ENCODE measurements at regions not wholly inside any gene's neighbourhood (a gene's known extent, or its start where the extent isn't known, plus 50 kb on each side); places are given as distances from the start of the nearest gene placed in this dataset.

DNA sequence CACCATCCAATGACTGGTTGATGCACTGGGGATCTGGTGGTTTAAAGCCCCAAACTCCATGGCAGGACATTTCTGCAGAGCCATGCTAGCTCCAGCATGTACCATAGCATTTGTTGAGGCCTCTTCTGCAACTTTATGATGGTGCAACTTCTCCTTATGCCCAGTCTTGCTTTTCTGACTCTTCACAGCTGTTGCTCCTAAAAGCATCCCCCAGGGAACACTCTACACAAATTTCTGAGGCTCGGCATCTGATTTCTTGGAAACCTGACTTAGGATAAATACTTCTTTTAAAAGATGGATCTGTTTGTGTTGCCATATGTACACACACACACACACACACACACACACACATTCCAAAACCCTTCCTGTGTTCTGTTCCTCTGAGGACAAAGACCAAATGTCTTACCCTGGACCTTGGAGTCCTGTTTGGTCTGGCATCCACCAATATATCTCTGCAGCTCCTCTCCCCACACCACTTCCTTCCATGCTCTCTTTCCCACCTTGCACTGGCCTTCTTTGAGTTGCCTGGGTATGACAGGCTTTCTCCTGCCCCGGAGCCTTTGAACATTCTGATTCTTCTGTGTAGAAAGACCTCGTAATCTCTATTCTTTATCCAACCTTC lies 388.5 kb upstream of the ZNF507 start:
- DNase-seq, result no peak

DNA sequence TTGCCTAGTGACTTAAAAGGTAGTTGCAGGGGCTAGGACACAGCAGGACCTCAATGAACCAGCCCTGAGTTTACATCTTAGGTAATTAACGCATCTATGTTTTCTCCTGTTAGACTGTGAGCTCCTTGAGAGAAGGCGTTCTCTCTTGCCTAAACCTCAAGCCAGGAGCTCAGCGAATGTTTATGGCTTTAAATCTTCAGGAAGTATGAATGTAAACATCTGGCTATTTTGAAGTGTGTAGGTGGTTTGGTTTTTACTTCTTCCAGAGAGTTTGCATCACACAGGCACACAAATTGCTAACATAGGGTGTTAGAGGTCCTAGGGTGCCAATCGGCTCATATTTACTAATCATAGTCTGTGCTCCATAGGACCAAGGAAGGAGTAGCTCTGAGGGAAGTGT lies 387.7 kb upstream of the ZNF507 start:
- DNase-seq, result no peak

DNA sequence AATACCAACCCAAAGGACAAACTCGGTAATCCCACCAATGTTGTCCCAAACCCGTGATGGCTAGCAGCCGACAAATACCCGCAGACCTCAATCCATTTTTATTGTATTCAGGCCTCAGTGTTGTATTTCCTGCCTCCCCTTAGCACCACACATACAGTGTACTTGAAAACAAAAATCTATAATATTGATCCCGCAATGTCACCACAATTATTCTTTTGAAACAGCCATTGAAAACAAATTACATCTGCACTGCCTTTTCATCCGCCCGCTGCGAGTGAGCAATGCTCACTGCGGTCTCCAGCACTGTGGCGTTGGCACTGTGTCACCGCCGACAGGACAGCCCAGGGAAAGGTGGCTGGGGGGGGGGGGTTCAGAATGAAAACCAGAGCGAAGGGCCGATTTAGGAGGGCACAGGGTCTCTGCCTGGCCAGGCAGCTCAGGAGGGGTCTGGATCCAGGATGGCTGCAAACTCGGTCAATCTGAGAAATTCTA lies 385.8 kb upstream of the ZNF507 start:
- no peak for DNase-seq

DNA sequence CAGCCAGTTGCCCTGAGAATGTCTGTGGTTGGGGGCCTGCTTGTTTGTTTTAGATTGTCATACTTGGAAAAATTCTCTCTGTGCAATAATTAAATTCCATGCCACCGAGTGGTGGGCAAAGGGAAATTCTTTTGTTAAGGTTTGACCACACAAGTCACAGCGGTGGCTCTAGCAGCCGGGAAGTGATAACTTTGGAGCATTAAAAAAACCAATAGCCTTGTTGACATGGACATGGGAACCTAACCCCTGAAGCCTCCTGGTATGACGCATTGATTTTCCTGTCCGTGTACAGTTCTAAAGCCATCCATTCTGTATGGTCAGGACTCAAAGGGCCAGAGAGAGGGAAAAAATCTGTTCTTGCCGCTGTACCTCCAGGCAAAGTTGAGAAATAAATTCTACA lies 384.9 kb upstream of the ZNF507 start:
- DNase-seq, result no peak

DNA sequence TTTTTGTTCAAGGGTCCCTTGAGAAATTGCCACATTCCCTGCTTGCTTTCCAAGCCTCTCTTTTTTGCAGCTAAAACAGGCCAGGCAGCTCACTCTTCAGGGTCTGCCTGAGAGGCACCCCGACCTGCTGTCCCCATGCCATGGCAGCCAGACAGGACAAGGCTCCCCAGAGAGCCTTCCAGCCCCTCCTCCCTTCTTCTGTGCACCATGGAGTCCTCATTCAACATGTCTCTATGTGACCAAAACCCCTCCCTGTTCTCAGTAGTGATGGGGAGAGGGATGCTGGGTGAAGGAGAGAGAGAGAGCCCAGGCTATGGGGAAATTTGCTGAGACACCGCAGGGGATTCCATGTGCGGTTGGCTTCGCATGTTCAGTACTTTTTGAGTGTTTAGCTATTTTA lies 384.2 kb upstream of the ZNF507 start:
- DNase-seq, result no peak

DNA sequence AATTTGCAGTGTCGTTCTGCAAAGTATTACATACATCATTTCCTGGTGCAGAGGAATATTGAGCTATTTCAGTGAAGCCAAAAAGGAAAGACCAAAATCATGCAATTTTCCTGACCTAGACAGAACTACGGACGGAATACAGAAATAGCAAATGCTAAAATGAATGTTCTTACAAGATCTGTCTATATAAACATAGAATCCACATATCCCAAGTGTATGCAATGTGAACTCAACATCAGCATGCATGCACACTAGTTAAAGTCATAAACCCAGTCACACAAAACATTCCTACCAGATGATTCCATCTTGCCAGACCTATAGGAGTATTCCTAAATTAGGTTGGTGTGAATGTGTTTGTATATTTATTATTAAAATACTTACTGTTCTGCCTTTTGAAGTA lies 383.7 kb upstream of the ZNF507 start:
- no peak for DNase-seq

DNA sequence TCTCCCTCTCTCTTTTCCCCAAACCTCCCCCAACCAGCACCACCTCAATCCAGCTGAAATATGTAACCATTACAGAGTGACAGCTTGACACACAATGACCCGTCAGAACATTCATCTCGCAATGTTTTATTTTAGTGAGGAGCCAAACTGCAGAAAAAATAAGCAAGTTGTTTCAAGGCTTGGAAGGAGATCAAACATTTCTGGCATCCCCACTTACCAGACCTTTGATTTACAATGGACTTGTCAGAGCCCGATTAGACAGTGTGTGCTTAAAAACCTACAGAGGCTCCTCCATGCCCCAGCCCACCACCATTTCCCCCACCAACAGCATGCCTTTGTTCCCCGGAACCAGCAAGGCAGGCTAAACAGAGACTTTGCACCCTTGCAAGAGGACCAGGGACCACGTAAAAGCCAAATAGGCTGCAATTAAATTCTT lies 382.8 kb upstream of the ZNF507 start:
- DNase-seq, result no peak

DNA sequence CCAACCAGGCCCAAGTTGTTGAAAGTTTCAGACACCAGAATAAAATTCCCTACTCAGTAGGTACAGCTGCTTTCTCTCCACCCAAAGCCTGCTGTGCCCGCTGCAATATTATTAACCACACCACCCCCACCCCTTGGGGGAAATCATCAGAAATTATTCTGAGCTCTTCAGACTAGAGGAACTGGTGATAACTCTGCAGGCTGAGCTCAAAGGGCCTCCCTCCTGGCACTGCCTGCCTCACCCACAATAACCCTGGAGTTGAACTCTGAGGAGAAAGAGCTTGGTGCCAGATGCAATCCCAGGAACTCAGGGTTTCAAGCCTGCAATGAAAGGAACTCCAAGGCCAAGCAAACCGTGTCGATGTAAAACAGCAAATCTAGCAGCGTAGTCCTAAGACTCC lies 381.7 kb upstream of the ZNF507 start:
- DNase-seq, result no peak

DNA sequence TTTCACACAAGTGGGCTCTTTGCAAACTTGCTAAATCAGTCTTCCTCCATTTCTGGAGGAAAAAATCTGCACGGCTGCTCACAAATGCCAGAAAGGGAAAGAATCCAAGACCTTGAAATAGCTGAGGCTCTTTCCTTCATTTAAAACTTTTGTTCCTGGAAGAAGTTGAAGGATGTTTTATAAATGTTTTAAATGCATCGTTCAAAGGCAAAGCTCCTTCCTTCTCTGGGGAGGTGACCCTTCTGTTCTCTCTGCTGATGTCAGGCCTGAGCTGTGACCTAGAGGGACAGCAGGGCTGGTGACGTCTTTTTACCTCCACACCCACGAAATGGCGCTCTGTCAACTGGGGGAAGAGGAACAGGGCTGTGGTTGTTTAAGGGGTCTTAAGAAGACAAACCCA lies 376.4 kb upstream of the ZNF507 start:
- DNase-seq, result no peak

DNA sequence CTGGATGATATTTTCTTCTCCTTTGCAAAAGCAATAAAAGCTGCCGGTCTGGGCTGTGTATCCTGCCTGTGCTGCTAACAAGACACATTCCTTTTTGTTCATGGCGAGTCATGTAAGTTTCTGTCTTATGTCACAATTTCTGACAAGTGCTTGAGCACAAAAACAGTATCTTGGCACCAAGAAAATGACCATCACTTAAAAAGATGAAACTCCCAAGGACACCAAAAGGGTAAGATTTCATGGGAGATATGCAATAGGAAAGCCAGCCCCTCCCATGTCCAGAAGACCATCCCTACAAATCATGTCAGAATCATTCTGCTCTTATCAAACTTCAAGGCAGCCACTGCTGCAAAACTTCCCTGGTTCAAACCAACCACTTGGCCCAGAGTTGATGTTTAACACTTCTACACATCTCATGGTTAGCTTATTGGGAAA lies 375.4 kb upstream of the ZNF507 start:
- no peak for DNase-seq

DNA sequence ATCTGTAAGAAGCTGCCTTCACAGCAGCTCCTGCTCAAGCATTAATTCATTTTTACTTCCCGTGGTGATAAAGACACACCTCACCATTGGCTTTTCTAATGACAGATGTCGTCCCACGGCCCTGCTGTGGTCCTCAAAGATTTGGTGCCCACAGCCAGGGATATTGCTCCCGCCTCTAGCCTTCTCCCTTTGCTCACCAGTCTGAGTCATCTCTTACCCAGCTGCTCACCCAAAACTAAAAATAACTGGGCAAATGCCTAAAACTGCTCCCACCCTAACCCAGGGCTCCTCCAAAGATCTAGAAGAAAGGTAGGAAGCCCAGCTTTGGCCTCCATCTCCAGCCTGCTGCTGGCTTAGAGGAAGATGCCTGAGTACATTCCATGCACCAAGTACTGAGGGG lies 371.1 kb upstream of the ZNF507 start:
- no peak for DNase-seq

DNA sequence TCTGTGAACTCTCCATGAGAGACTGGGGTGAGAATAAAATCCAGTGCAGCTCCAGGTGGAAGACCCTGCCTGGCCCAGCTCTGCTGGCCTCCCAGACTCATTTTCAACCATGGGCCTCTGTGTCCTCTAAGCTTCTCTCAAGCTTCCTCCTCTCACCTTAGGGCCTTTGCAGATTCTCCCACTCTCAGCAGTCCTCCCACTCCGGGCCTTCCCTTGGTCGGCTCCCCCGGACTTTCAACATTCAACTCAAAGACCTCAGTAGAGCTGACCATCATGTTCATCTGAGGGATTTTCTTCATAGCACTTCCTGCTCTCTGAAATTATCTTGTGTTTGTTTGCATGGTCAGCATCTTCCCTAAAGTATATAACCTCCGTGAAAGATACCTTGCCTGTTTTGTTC lies 370.5 kb upstream of the ZNF507 start:
- no peak for DNase-seq

DNA sequence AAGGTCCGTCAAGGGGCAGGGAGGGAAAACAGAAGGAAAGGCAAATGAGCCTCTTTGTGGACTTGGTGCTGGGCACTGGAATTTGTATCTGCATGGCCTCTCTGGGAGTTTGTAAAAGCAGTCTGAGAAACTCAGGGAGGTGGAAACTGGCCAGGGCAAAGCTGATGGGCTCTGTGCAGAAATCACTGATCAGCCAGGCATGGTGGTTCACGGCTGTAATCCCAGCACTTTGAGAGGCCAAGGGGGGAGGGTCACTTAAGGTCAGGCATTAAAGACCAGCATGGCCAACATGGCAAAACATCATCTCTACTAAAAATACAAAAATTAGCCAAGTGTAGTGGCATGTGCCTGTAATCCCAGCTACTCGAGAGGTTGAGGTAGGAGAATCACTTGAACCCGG lies 369.9 kb upstream of the ZNF507 start:
- DNase-seq, result no peak

DNA sequence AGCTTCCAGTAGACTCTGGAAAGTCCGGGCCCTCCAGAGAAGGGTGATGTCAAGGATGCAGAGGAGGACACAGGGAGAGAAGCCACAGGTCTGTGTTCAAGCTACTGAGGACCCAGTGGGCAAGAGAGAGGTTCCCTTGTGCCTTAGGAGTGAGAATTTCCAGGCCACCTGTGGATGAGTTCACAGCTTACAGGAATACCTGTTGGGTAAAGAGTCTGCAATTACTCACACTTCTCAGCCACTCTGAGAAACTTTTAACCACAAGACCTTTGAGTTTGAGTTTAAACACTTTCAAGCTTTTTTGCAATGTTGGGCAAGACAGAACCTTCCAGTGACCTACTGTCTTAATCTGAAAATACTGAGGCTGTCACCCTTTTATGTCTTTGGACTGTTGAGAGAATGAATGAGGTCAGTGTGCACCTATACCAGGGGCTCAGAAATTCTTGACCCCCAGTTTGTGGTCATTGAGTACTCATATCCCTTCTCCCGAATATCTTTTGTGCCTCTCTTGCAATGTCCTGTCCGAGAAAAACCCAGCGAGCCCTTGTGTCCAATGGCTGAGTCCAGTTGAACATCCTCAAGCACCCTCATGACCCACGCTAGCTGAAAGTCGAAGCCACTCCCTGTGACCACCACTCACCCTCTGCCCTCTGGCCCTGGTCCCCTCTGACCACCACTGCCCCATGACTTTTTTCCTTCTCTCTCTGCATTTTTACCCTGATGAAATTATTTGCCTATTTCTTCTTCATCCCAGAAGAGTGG lies 368.5 kb upstream of the ZNF507 start:
- no peak for DNase-seq

DNA sequence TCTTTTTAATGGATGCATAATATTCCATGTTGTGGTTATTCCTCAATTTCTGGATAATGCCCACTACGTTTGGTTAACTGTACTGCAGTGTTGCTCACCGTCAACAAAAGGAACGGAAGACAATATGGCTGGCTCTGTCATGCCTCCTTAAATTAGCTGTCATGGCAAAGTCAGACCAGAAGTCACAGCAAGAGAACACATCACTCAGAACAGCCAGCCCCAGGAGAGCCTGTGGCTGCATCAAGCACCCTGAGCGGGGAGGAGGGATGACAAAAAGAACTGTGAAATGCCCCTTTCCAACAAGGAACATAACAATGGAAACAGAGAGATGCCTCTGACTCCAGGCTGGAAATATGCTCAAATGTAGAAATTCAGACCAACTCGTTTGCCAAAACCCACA lies 366.0 kb upstream of the ZNF507 start:
- no peak for DNase-seq

DNA sequence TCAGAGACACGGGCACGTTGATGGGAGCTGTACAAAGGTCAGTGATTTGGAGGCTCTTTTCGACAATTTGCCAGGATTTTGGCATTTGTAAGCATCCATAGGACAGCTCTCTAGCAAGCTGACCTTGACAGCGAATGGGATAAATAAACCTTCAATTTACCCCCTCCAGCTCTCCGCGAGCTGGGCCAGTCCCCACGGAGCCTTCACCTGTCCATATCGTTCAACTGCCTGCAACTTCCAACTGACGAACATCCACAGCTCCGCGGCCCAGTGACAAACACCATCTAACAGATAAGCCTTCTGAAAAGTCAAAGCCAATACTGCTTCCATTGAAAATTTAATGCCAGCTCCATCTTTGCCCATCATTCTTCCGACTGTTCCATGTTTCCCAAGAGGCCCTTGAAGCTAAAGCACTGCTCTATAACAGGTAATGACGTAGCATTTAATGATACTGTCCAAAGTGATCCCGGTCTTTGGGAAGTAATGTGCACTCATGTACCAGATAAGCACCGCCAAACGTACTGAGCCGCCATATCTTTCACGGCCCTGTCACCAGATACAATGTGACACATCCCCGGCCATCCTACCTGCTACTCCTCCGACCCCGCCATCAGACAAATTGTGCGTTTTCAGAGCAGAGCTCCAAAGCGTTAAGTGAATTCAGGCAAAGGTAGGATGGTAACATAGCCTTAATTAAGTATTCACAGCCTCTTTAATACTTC lies 365.3 kb upstream of the ZNF507 start:
- no peak for DNase-seq

DNA sequence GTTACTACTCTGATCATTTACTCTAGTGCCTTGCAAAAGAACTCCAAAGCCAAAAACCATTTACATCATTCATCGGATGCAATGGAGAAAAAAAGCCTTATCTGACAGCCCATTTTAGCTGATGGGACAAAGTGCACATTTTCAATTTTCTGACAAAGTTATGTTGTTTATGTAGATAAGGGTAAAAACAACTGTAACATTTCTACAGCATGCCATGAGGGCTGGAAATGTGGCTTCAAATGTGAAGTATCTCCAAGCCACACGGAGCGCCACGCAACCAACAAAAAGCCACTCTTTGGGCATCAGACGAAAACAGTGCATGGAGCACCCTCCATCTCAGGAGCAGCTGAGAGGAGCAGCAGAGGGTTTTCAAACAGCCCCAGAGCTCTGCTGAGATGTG lies 364.6 kb upstream of the ZNF507 start:
- no peak for DNase-seq

DNA sequence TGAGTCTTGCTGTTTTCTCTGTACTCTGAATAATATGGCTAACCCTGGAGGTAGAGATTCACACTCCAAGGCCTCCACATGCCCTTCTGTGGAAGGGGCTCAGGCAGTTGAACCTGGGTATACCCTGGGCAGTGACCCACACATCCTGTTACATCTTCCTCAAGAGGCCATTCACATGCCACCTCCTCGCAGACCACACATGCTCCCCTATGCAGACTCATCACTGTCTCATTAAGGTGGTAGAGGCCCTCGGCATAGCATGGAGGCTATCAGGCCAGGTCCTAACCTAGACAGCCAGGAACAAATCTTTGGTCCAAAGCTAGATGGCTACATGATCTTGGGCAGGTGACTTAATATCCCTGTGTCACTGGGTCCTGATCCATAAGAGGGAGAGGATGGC lies 363.9 kb upstream of the ZNF507 start:
- DNase-seq, result no peak

DNA sequence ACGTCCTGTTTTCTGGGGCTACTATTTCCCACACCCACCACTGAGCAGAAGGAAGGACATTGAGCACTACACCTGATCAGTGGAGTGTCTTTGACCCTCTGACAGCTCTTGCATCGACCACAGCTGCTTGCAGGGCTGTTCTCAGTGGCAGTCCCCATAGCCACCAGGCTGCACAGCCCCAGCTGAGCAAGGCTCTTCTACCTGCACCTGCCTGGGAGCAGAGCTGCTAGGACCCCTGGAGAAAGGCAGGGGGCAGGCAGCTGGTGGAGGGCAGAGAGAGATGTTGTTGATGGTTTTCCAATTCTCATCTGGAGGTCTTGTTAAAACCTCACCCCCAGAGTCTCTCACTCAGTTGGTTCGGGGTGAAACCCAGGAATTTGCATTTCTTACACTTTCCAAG lies 361.8 kb upstream of the ZNF507 start:
- no peak for DNase-seq

DNA sequence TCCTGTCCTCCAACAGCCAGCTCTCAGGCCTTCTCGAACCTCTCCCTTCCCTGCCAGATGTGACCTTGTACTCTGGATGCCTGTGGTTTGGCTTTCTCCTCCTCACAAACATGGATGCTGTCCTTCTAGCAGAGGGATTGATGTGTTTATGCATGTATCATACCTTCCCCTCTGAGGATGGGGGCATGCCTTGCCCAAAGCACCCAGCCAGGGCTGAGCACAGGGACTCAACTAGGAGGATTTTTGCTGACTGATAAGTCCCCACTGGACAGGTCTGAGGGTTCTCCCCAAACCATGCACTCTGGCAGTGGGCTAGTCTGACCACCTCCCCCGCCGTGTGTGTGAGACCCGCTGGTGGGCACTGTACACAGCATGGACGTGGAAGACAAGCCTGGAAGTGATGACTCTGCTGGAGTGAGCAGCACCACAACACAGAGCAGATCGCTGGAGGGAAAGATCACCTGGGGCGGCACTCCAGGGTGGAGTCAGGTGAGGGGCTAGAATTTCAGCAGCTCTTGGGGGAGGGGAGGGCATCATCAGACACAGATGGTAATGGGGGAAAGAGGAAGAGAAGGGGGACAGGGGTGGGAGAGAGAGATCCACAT lies 360.3 kb upstream of the ZNF507 start:
- no peak for DNase-seq

DNA sequence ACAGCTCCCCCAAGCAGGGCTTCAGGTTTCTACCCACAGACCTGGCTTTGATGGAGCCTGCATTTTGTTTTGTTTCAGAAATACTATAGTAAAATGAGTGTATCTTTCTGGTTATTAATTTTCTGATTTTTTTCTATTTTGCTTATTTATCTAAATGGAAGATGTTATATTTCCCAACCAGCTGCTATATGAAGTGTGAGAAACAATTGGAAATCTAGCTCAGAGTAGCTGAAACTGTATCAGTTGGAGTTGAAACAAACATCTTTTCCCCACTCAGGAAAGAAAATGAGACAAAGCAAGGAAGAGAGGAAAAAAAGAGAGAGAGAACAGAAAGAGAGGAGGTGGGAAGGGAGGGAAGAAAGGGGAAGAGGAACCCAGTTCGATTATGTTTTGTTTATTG lies 358.5 kb upstream of the ZNF507 start:
- no peak for DNase-seq

DNA sequence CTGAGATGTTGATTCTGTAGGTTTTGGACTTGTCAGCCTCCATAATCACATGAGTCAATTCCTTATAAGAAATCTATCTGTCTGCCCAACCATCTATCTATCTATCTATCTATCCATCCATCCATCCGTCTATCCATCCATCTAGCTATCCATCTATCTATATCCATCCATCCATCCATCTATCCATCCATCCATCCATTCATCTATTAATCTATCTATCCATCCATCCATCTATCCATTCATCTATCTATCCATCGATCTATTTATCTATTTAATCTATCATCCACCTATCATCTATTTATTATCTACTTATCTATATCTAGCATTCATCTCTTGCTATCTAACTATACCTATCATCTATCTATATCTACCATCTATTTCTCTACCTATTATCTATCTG lies 357.2 kb upstream of the ZNF507 start:
- DNase-seq, result no peak

DNA sequence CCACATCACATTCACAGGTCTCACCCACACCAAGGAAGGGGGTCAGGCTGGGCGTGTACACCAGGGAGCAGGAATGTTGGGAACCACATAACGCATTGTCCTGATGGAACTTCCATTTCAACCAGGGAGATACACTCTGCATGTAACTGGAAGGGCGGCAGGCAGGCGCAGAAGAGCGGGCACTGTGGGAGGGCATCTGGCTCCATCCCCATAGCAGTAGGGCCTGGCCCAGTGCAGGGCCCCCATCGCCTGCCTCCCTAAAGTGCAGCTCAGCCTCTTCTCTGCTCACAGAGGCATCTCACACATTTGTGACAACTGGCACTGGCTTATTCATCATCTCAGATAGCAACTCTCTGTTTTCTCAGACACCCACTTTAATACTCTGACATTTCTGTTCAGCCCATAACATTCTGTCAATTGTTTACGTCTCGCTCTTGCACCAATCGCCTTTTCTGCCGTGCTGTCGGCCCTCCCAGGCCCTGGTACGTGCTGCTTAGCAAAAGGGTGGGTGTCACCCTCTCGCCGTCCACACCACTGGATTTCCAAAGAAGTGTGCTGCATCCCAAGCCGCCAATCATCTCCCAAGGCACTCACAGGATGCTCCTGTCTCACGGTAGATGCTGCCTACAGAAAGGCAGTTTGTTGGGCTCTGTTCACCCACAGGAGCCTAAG lies 353.3 kb upstream of the ZNF507 start:
- no peak for DNase-seq
